SH-SY5Y (cell line): ENCODE measurements at regions not wholly inside any gene's neighbourhood (a gene's known extent, or its start where the extent isn't known, plus 50 kb on each side); places are given as distances from the start of the nearest gene placed in this dataset.

ENCODE experiments used
- GATA2 ChIP-seq: IDR thresholded peaks from 2 replicates; pipeline ENCODE4 v1.6.1; 2011; ENCODE audit warnings: mild to moderate bottlenecking, low read depth, low read length
- GATA3 ChIP-seq: IDR thresholded peaks from 2 replicates; pipeline ENCODE4 v1.6.1; 2011; ENCODE audit warnings: low read depth, mild to moderate bottlenecking, low read length, moderate library complexity

- TF ChIP-seq GATA3 = no peak
- TF ChIP-seq GATA2 = no peak
These were observed 191.7 kb downstream of the CXCL12 start for GRCh38 chr10:44193166-44193565.
